SK-N-SH treated with all-trans-retinoic acid at 6 μM for 48 hours (cell line): ENCODE measurements at regions not wholly inside any gene's neighbourhood (a gene's known extent, or its start where the extent isn't known, plus 50 kb on each side); places are given as distances from the start of the nearest gene placed in this dataset.

Experiments used
- BACH2 ChIP-seq: fragments of 250-450 bp; sonication (Bioruptor Pico); IDR thresholded peaks from 2 replicates; pipeline ENCODE4 v1.9.0; 2021; ENCODE audit warnings: mild to moderate bottlenecking, borderline replicate concordance
- OSR1 ChIP-seq: fragments of 250-450 bp; sonication (Bioruptor Pico); IDR thresholded peaks from 2 replicates; pipeline ENCODE4 v1.8.0; 2022; ENCODE audit warnings: moderate library complexity, mild to moderate bottlenecking, inconsistent platforms
- SNAI2 ChIP-seq: fragments of 250-450 bp; sonication (Bioruptor Pico); IDR thresholded peaks from 2 replicates; pipeline ENCODE4 v1.5.0; 2020; ENCODE audit warnings: mild to moderate bottlenecking, moderate library complexity
- TCF4 ChIP-seq: fragments of 250-450 bp; sonication (Bioruptor Pico); IDR thresholded peaks from 2 replicates; pipeline ENCODE4 v1.8.0; 2021; ENCODE audit warnings: mild to moderate bottlenecking, moderate library complexity, borderline replicate concordance
- ZC3H10 ChIP-seq: fragments of 250-450 bp; sonication (Bioruptor Pico); IDR thresholded peaks from 2 replicates; pipeline ENCODE4 v1.5.1; 2021; ENCODE audit warnings: mild to moderate bottlenecking, moderate library complexity
- ZFP3 ChIP-seq: fragments of 250-450 bp; sonication (Bioruptor Pico); IDR thresholded peaks from 2 replicates; pipeline ENCODE4 v1.5.0; 2020; ENCODE audit warnings: mild to moderate bottlenecking, moderate library complexity
- ZFP30 ChIP-seq: fragments of 450-650 bp; formaldehyde crosslinking; IDR thresholded peaks from 2 replicates; pipeline ENCODE4 v1.5.0; 2022; ENCODE audit warnings: mild to moderate bottlenecking, moderate library complexity
- ZNF565 ChIP-seq: fragments of 450-650 bp; formaldehyde crosslinking; conservative IDR thresholded peaks from 2 replicates; pipeline ENCODE4 v1.5.0; 2020; ENCODE audit warnings: low read depth, mild to moderate bottlenecking, moderate library complexity
- ZNF70 ChIP-seq: fragments of 450-650 bp; formaldehyde crosslinking; IDR thresholded peaks from 2 replicates; pipeline ENCODE4 v1.5.0; 2020; ENCODE audit warnings: mild to moderate bottlenecking, moderate library complexity
- TF ChIP-seq, protein P1 (sequence below): fragments of 250-450 bp; sonication (Bioruptor Pico); IDR thresholded peaks from 2 replicates; pipeline ENCODE4 v1.5.0; 2020; ENCODE audit warnings: mild to moderate bottlenecking, moderate library complexity
- TF ChIP-seq, protein P2 (sequence below): fragments of 250-450 bp; sonication (Bioruptor Pico); IDR thresholded peaks from 2 replicates; pipeline ENCODE4 v1.8.0; 2020; ENCODE audit warnings: mild to moderate bottlenecking, moderate library complexity, borderline replicate concordance
- TF ChIP-seq, protein P3 (sequence below): fragments of 250-450 bp; sonication (Bioruptor Pico); IDR thresholded peaks from 2 replicates; pipeline ENCODE4 v1.5.1; 2020; ENCODE audit warnings: low read depth, mild to moderate bottlenecking, moderate library complexity
- TF ChIP-seq, protein P4 (sequence below): fragments of 250-450 bp; sonication (Bioruptor Pico); IDR thresholded peaks from 2 replicates; pipeline ENCODE4 v1.5.1; 2021; ENCODE audit warnings: mild to moderate bottlenecking, moderate library complexity

GRCh38 chr9:107927276-107927675 lies 437.7 kb upstream of the KLF4 start:
- TF ChIP-seq, protein P1, sequence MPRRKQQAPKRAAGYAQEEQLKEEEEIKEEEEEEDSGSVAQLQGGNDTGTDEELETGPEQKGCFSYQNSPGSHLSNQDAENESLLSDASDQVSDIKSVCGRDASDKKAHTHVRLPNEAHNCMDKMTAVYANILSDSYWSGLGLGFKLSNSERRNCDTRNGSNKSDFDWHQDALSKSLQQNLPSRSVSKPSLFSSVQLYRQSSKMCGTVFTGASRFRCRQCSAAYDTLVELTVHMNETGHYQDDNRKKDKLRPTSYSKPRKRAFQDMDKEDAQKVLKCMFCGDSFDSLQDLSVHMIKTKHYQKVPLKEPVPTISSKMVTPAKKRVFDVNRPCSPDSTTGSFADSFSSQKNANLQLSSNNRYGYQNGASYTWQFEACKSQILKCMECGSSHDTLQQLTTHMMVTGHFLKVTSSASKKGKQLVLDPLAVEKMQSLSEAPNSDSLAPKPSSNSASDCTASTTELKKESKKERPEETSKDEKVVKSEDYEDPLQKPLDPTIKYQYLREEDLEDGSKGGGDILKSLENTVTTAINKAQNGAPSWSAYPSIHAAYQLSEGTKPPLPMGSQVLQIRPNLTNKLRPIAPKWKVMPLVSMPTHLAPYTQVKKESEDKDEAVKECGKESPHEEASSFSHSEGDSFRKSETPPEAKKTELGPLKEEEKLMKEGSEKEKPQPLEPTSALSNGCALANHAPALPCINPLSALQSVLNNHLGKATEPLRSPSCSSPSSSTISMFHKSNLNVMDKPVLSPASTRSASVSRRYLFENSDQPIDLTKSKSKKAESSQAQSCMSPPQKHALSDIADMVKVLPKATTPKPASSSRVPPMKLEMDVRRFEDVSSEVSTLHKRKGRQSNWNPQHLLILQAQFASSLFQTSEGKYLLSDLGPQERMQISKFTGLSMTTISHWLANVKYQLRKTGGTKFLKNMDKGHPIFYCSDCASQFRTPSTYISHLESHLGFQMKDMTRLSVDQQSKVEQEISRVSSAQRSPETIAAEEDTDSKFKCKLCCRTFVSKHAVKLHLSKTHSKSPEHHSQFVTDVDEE (CRISPR knock-in tag), result no peak
- TF ChIP-seq, protein P2, sequence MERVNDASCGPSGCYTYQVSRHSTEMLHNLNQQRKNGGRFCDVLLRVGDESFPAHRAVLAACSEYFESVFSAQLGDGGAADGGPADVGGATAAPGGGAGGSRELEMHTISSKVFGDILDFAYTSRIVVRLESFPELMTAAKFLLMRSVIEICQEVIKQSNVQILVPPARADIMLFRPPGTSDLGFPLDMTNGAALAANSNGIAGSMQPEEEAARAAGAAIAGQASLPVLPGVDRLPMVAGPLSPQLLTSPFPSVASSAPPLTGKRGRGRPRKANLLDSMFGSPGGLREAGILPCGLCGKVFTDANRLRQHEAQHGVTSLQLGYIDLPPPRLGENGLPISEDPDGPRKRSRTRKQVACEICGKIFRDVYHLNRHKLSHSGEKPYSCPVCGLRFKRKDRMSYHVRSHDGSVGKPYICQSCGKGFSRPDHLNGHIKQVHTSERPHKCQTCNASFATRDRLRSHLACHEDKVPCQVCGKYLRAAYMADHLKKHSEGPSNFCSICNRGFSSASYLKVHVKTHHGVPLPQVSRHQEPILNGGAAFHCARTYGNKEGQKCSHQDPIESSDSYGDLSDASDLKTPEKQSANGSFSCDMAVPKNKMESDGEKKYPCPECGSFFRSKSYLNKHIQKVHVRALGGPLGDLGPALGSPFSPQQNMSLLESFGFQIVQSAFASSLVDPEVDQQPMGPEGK (CRISPR knock-in tag), result no peak
- TF ChIP-seq, protein P3, sequence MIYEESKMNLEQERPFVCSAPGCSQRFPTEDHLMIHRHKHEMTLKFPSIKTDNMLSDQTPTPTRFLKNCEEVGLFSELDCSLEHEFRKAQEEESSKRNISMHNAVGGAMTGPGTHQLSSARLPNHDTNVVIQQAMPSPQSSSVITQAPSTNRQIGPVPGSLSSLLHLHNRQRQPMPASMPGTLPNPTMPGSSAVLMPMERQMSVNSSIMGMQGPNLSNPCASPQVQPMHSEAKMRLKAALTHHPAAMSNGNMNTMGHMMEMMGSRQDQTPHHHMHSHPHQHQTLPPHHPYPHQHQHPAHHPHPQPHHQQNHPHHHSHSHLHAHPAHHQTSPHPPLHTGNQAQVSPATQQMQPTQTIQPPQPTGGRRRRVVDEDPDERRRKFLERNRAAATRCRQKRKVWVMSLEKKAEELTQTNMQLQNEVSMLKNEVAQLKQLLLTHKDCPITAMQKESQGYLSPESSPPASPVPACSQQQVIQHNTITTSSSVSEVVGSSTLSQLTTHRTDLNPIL (CRISPR knock-in tag), result no peak
- no peak for TF ChIP-seq TCF4 (CRISPR knock-in tag)
- TF ChIP-seq ZNF70, result no peak
- no peak for TF ChIP-seq ZNF565 (CRISPR knock-in tag)
- TF ChIP-seq ZC3H10 (CRISPR knock-in tag), result no peak
- TF ChIP-seq SNAI2 (CRISPR knock-in tag), result no peak
- TF ChIP-seq ZFP30 (CRISPR knock-in tag), result no peak
- TF ChIP-seq, protein P4, sequence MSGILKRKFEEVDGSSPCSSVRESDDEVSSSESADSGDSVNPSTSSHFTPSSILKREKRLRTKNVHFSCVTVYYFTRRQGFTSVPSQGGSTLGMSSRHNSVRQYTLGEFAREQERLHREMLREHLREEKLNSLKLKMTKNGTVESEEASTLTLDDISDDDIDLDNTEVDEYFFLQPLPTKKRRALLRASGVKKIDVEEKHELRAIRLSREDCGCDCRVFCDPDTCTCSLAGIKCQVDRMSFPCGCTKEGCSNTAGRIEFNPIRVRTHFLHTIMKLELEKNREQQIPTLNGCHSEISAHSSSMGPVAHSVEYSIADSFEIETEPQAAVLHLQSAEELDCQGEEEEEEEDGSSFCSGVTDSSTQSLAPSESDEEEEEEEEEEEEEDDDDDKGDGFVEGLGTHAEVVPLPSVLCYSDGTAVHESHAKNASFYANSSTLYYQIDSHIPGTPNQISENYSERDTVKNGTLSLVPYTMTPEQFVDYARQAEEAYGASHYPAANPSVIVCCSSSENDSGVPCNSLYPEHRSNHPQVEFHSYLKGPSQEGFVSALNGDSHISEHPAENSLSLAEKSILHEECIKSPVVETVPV (CRISPR knock-in tag), result no peak
- TF ChIP-seq OSR1, result no peak
- no peak for TF ChIP-seq BACH2 (CRISPR knock-in tag)
- TF ChIP-seq ZFP3, result no peak
